Peyer's patch (tissue), 4 donors: ENCODE measurements at regions not wholly inside any gene's neighbourhood (a gene's known extent, or its start where the extent isn't known, plus 50 kb on each side); places are given as distances from the start of the nearest gene placed in this dataset.

Experiments used
- DNase-seq, 3 donors: peaks; one replicate each; pipeline ENCODE4 v3.0.0-alpha.2; 2017 to 2019
- H3K27ac ChIP-seq, 4 donors: fragments of 200-600 bp; sonication (generic); one replicate each; pipeline ENCODE4 v1.5.1; 2016 to 2019
- H3K27me3 ChIP-seq, 2 donors: fragments of 200-600 bp; sonication (generic); one replicate each; pipeline ENCODE4 v1.5.1; 2019
- H3K36me3 ChIP-seq, 3 donors: fragments of 200-600 bp; sonication (generic); one replicate each; pipeline ENCODE4 v1.5.1; 2016 to 2019
- H3K4me1 ChIP-seq, 4 donors: fragments of 200-600 bp; sonication (generic); one replicate each; pipeline ENCODE4 v1.5.1; 2016 to 2019
- H3K4me3 ChIP-seq, 4 donors: fragments of 200-600 bp; sonication (generic); 1 replicate in 3 of 4; 2 replicates in 1 of 4; pipeline ENCODE4 v1.5.1; 2016 to 2019; ENCODE audit warnings: mild to moderate bottlenecking in 1 of 4
- H3K9me3 ChIP-seq, 4 donors: fragments of 200-600 bp; sonication (generic); one replicate each; pipeline ENCODE4 v1.5.1; 2016 to 2019; ENCODE audit warnings: mild to moderate bottlenecking in 1 of 4
- CTCF ChIP-seq, 6 experiments: fragments of 450-650 bp in 4 of 6; fragments of 200-600 bp in 2 of 6; sonication (generic) in 1 of 6; IDR thresholded peaks; one replicate each; pipeline ENCODE4 v1.5.1; 2017 to 2019; ENCODE audit warnings: antibody characterized with exemption in 6 of 6, mild to moderate bottlenecking in 3 of 6, moderate library complexity in 1 of 6
- POLR2A ChIP-seq, 2 donors: fragments of 450-650 bp; IDR thresholded peaks; one replicate each; pipeline ENCODE4 v1.5.1; 2017; ENCODE audit warnings: antibody characterized with exemption in 2 of 2, mild to moderate bottlenecking in 2 of 2, moderate library complexity in 2 of 2

GRCh38 chr15:97199393-97200051 is 761.0 kb upstream of the ARRDC4 start:
- no peak for DNase-seq
- H3K9me3 ChIP-seq = no peaks in the 10 kb centered on the region
- no peak overlapping the region for H3K27ac ChIP-seq
- H3K4me1 ChIP-seq = no peaks in the 10 kb centered on the region
- TF ChIP-seq POLR2A (IDR thresholded peaks at IDR 0.05) (no peak), CTCF (IDR thresholded peaks at IDR 0.05) (no peak)
- H3K4me3 ChIP-seq = no peak overlapping the region
- H3K27me3 ChIP-seq = no peaks in the 10 kb centered on the region
- no peaks in the 10 kb centered on the region for H3K36me3 ChIP-seq

GRCh38 chr15:97200161-97200560 is 760.3 kb upstream of the ARRDC4 start:
- TF ChIP-seq CTCF (IDR thresholded peaks at IDR 0.05) (no peak), POLR2A (IDR thresholded peaks at IDR 0.05) (no peak)
- H3K27ac ChIP-seq = no peak overlapping the region
- no peaks in the 10 kb centered on the region for H3K9me3 ChIP-seq
- no peak overlapping the region for H3K4me3 ChIP-seq
- H3K4me1 ChIP-seq = no peaks in the 10 kb centered on the region
- no peak for DNase-seq
- H3K27me3 ChIP-seq = no peaks in the 10 kb centered on the region
- no peaks in the 10 kb centered on the region for H3K36me3 ChIP-seq

GRCh38 chr15:97210277-97210676 is 750.2 kb upstream of the ARRDC4 start:
- Histone ChIP-seq H3K36me3 (no peaks in the 10 kb centered on the region), H3K27me3 (no peaks in the 10 kb centered on the region), H3K4me3 (no peak overlapping the region), H3K9me3 (no peaks in the 10 kb centered on the region), H3K4me1 (no peaks in the 10 kb centered on the region), H3K27ac (no peak overlapping the region)
- no peak for DNase-seq
- TF ChIP-seq CTCF (IDR thresholded peaks at IDR 0.05) (no peak), POLR2A (IDR thresholded peaks at IDR 0.05) (no peak)

GRCh38 chr15:97215629-97216028 is 744.9 kb upstream of the ARRDC4 start:
- Histone ChIP-seq H3K36me3 (no peaks in the 10 kb centered on the region), H3K27me3 (no peaks in the 10 kb centered on the region), H3K27ac (no peak overlapping the region), H3K9me3 (no peaks in the 10 kb centered on the region), H3K4me3 (no peak overlapping the region), H3K4me1 (no peaks in the 10 kb centered on the region)
- no peak for TF ChIP-seq POLR2A (IDR thresholded peaks at IDR 0.05)
- no peak for DNase-seq

DNA sequence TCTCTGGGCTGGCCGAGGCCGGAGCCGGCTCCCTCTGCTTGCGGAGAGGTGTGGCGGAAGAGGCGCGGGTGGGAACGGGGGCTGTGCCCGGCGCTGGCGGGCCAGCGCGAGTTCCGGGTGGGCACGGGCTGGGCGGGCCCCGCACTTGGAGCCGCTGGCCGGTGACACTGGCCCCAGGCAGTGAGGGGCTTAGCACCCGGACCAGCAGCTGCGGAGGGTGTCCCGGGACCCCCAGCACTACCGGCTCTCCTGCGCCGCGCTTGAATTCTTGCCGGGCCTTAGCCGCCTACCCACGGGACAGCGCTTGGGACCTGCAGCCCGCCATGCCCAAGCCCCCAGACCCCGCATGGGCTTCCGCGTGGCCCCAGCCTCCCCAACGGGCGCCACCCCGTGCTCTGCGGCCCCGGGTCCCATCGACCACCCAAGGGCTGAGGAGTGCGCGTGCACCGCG is 736.3 kb upstream of the ARRDC4 start:
- Histone ChIP-seq H3K9me3 (no peaks in the 10 kb centered on the region), H3K4me1 (no peaks in the 10 kb centered on the region), H3K4me3 (no peak overlapping the region), H3K27ac (no peak overlapping the region), H3K36me3 (no peaks in the 10 kb centered on the region), H3K27me3 (no peaks in the 10 kb centered on the region)
- DNase-seq = no peak
- TF ChIP-seq CTCF (IDR thresholded peaks at IDR 0.05) (no peak), POLR2A (IDR thresholded peaks at IDR 0.05) (no peak)

DNA sequence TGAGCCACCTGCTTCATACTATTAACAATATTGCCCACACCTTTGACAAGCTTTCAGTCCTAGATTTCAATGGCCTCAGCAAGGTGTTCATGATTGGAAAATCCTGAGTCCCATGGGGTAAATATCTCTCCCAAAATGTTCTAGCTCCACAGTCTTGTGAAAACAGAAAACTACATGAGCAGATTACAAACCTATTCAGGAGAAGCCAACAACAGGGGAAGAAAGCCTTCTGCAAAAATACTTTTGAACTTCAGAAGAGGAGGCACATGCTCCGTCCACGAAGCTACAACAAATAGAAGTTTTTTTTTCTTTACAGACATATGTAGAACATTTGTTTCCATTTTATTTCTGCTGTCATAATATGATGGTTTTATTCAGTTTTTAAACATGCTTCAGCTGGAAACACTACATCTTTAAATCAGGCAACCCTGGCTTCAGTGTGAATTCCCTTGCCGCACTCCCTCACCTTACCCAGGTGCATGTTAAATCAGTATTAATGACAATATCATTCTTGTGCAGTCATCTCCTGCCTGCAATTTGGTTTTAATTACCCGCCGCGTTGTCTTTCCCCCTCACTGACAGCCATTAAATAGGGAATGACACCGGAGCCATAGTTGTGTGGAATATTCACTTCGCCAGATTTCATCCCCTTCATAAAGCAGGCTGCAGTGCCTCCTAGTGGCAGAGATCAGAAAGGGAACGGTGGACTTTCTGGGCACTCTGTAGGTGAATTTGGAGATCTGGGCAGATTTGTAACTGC is 725.5 kb upstream of the ARRDC4 start:
- Histone ChIP-seq H3K4me3 (peak overlapping the region in 2 of 4 donors; percentile 10), H3K9me3 (no peaks in the 10 kb centered on the region), H3K27ac (no peak overlapping the region), H3K36me3 (no peaks in the 10 kb centered on the region), H3K4me1 (no peaks in the 10 kb centered on the region), H3K27me3 (no peaks in the 10 kb centered on the region)
- peak in 1 of 3 donors; percentile 80 for DNase-seq
- TF ChIP-seq POLR2A (IDR thresholded peaks at IDR 0.05) (no peak), CTCF (IDR thresholded peaks at IDR 0.05) (peak in 4 of 6 experiments; percentile 61 to 84 (median 82))
